ENCODE measurements at regions not wholly inside any gene's neighbourhood (a gene's known extent, or its start where the extent isn't known, plus 50 kb on each side); places are given as distances from the start of the nearest gene placed in this dataset.

DNA sequence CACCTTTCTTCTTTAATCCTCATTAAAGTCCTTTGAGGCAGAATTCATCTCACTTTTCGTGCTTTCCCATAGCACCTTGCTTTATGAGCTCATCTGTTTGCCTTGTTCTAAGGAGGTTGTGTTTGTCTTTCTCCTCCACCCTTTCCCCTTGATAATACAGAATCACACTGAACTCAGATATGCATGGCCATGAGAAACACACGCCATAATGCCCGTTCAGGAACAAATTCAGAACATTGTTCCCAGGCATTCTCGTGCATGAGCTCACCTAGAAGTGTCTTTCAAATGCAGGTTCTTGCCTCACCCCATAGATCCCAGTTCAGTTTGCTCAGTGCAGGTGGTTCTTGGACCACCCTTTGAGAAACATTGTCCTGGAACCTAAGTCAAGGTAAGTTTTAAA lies 71.1 kb downstream of the TMEM114 start:
- no peak overlapping the region for H3K27ac ChIP-seq
- intact Hi-C loops (cut with DNase I) = no loop called here
- DNase-seq (no peak), ATAC-seq (no peak)
- no peaks in the 10 kb centered on the region for H3K9me3 ChIP-seq
- H3K4me3 ChIP-seq = no peak overlapping the region
- H3K36me3 ChIP-seq = no peaks in the 10 kb centered on the region
- H3K4me1 ChIP-seq = no peaks in the 10 kb centered on the region
- WGBS, 2 donors = 56 to 70% methylated on average over 4 of the region's 4 CpGs
- TF ChIP-seq, protein P1, sequence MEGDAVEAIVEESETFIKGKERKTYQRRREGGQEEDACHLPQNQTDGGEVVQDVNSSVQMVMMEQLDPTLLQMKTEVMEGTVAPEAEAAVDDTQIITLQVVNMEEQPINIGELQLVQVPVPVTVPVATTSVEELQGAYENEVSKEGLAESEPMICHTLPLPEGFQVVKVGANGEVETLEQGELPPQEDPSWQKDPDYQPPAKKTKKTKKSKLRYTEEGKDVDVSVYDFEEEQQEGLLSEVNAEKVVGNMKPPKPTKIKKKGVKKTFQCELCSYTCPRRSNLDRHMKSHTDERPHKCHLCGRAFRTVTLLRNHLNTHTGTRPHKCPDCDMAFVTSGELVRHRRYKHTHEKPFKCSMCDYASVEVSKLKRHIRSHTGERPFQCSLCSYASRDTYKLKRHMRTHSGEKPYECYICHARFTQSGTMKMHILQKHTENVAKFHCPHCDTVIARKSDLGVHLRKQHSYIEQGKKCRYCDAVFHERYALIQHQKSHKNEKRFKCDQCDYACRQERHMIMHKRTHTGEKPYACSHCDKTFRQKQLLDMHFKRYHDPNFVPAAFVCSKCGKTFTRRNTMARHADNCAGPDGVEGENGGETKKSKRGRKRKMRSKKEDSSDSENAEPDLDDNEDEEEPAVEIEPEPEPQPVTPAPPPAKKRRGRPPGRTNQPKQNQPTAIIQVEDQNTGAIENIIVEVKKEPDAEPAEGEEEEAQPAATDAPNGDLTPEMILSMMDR (IDR thresholded peaks at IDR 0.05) = no peak
- H3K27me3 ChIP-seq = peaks cover 0 to 21% (median 0%) of the 10 kb centered on the region in 7 donors

DNA sequence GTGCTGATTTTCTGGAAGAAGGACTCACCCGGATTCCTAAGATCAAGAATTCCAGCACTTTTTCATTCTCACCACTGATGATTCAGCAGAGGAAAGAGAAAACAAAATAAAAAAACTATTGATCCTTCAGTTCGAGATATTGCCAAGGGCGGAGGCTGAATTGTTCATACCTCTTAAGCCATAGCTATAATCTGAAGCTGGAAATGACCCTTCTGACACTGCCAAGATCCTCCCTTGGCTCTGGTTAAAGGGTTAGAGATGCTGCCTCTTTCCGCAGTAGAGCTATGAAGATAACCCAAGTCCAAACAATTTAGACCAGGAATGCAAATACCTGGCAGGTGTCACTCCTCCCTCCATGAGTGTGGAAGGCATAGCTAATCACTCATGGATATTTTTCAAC lies 73.0 kb downstream of the TMEM114 start:
- no peaks in the 10 kb centered on the region for H3K4me1 ChIP-seq
- H3K4me3 ChIP-seq = no peak overlapping the region
- no peaks in the 10 kb centered on the region for H3K9me3 ChIP-seq
- TF ChIP-seq, protein P1 (IDR thresholded peaks at IDR 0.05) = no peak
- H3K36me3 ChIP-seq = no peaks in the 10 kb centered on the region
- intact Hi-C loops (cut with DNase I) = no loop called here
- 74 to 82% methylated on average over 4 of the region's 4 CpGs for WGBS, 2 donors
- ATAC-seq = no peak
- peaks cover 0 to 22% (median 0%) of the 10 kb centered on the region in 7 donors for H3K27me3 ChIP-seq
- DNase-seq = no peak
- no peak overlapping the region for H3K27ac ChIP-seq

DNA sequence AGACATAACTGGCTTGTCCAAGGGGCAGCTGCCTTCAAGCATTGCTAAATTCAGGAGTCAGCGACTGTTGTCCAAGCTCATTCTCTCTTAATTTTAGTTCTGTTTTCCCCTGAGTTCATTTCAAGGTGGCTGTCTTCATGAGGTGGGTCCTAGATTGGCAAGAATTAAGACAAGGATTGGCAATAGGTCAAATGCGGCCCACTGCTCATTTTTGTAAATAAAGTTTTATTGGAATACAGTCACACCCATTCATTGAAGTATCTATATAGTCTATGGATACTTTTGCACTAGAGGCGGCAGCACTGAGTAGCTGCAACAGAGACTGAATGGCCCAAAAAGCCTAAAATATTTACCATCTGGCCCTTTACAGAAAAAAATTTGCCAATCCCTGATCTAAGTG lies 73.8 kb downstream of the TMEM114 start:
- no peak for DNase-seq
- WGBS, 2 donors = 91 to 97% methylated on average over 3 of the region's 3 CpGs
- Histone ChIP-seq H3K27me3 (peaks cover 0 to 22% (median 0%) of the 10 kb centered on the region in 7 donors), H3K4me1 (no peaks in the 10 kb centered on the region), H3K9me3 (no peaks in the 10 kb centered on the region), H3K27ac (no peak overlapping the region), H3K36me3 (no peaks in the 10 kb centered on the region), H3K4me3 (no peak overlapping the region)
- ATAC-seq = no peak
- TF ChIP-seq, protein P1 (IDR thresholded peaks at IDR 0.05) = no peak
- intact Hi-C loops (cut with DNase I) = no loop called here

DNA sequence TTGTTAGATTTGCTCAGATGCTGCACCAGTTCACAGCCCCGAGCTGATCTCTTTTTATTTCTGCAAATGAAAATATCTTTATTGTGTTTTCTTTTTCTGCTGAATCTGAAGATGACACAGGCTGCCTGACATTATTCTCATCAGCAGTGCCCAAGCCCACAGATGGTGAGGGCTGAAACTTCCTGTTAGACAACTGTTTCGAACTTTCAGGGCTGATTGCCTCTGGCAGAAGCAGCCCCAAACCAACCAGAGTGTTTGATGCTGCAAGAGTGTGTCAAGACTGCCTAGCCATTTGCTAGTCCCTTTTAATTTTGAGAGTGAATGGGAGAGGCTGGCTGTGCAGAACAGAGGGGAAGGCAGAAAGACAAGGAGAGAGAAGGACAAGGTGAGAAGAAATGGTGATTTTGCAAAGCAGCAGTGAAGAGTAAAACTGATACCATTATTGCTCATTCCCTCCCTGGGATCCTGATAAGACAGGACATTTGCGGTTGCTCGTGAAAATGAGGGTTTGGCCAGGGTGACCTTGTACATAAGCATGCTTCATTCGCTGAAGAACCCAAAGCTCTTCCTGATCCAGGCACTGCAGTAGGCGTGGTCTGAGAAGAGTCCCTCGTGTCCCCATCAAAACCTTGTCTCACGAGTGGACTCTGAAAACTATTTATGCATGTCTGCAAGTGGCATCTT lies 77.2 kb downstream of the TMEM114 start:
- intact Hi-C loops (cut with DNase I) = no loop called here
- Histone ChIP-seq H3K36me3 (no peaks in the 10 kb centered on the region), H3K4me1 (no peaks in the 10 kb centered on the region), H3K9me3 (no peaks in the 10 kb centered on the region), H3K27ac (no peak overlapping the region), H3K27me3 (peaks cover 0 to 22% (median 0%) of the 10 kb centered on the region in 7 donors), H3K4me3 (no peak overlapping the region)
- TF ChIP-seq, protein P1 (IDR thresholded peaks at IDR 0.05) = no peak
- DNase-seq = no peak
- 60% methylated on average over 8 of the region's 8 CpGs for WGBS, 2 donors
- ATAC-seq = no peak
